Smooth muscle cell (in vitro differentiated cells): ENCODE measurements at regions not wholly inside any gene's neighbourhood (a gene's known extent, or its start where the extent isn't known, plus 50 kb on each side); places are given as distances from the start of the nearest gene placed in this dataset.

Experiments
- DNase-seq: peaks from one replicate; lab custom pipeline; 2025; ENCODE audit not compliant: unreplicated experiment; lab: John Stamatoyannopoulos, UW
- H2AFZ ChIP-seq: fragments of 200-600 bp; sonication (generic); 2 replicates; pipeline ENCODE4 v1.6.0; 2016; ENCODE audit warnings: antibody characterized with exemption, low read depth, mild to moderate bottlenecking
- H3F3A ChIP-seq: fragments of 200-600 bp; sonication (generic); 2 replicates; pipeline ENCODE4 v1.6.0; 2017; ENCODE audit warnings: antibody characterized with exemption, low read depth
- H3K27ac ChIP-seq: fragments of 200-600 bp; sonication (generic); 2 replicates; pipeline ENCODE4 v1.5.1; 2016; ENCODE audit warnings: low read depth, mild to moderate bottlenecking
- H3K27me3 ChIP-seq: fragments of 200-600 bp; sonication (generic); 2 replicates; pipeline ENCODE4 v1.6.1; 2016; ENCODE audit warnings: low read depth, mild to moderate bottlenecking
- H3K36me3 ChIP-seq: fragments of 200-600 bp; sonication (generic); 2 replicates; pipeline ENCODE4 v1.5.1; 2016; ENCODE audit warnings: low read depth
- H3K4me1 ChIP-seq: fragments of 200-600 bp; sonication (generic); 2 replicates; pipeline ENCODE4 v1.5.1; 2016; ENCODE audit warnings: low read depth
- H3K4me2 ChIP-seq: fragments of 200-600 bp; sonication (generic); 2 replicates; pipeline ENCODE4 v1.6.0; 2016; ENCODE audit warnings: mild to moderate bottlenecking
- H3K4me3 ChIP-seq: fragments of 200-600 bp; sonication (generic); 2 replicates; pipeline ENCODE4 v1.5.1; 2016; ENCODE audit warnings: mild to moderate bottlenecking
- H3K79me2 ChIP-seq: fragments of 200-600 bp; sonication (generic); 2 replicates; pipeline ENCODE4 v1.6.0; 2016; ENCODE audit warnings: low read depth, mild to moderate bottlenecking
- H3K9ac ChIP-seq: fragments of 200-600 bp; sonication (generic); 2 replicates; pipeline ENCODE4 v1.6.0; 2016; ENCODE audit warnings: low read depth
- H3K9me3 ChIP-seq: fragments of 200-600 bp; sonication (generic); replicated peaks from 2 replicates; pipeline ENCODE4 v1.5.1; 2016; ENCODE audit warnings: low read depth
- H4K20me1 ChIP-seq: fragments of 200-600 bp; sonication (generic); 2 replicates; pipeline ENCODE4 v1.6.0; 2016; ENCODE audit warnings: low read depth
- CTCF ChIP-seq: fragments of 200-600 bp; sonication (generic); IDR thresholded peaks from 2 replicates; pipeline ENCODE4 v1.5.1; 2017; ENCODE audit warnings: borderline replicate concordance, mild to moderate bottlenecking, antibody characterized with exemption; ENCODE audit not compliant: insufficient read depth, poor library complexity, severe bottlenecking
- WGBS: methylation state at CpG from one replicate; pipeline ENCODE4 v1.1.7; 2016; ENCODE audit warnings: low lambda C conversion rate; 5-methylcytosine and 5-hydroxymethylcytosine counted together

- no peak for TF ChIP-seq CTCF
- Histone ChIP-seq H3K27ac (no peak overlapping the region), H3K36me3 (no peaks in the 10 kb centered on the region), H3K4me3 (no peak overlapping the region), H3K4me2 (peak overlapping the region; percentile 82), H3F3A (no peaks in the 10 kb centered on the region), H3K9ac (no peak overlapping the region), H3K79me2 (no peaks in the 10 kb centered on the region), H3K27me3 (no peaks in the 10 kb centered on the region), H3K9me3 (no peaks in the 10 kb centered on the region), H4K20me1 (no peaks in the 10 kb centered on the region), H3K4me1 (no peaks in the 10 kb centered on the region), H2AFZ (no peak overlapping the region)
- no peak for DNase-seq
- WGBS = 79% methylated on average over 3 of the region's 3 CpGs
Observed at GRCh38 chr12:98456041-98456440, 59.3 kb upstream of the TMPO start.

- no peak for TF ChIP-seq CTCF
- 20% methylated on average over 46 of the region's 50 CpGs for WGBS
- H3K9me3 ChIP-seq = no peaks in the 10 kb centered on the region
- H3F3A ChIP-seq = no peaks in the 10 kb centered on the region
- H3K4me3 ChIP-seq = peak overlapping the region; percentile 47
- H3K79me2 ChIP-seq = no peaks in the 10 kb centered on the region
- H2AFZ ChIP-seq = peak overlapping the region; percentile 78
- H3K27me3 ChIP-seq = no peaks in the 10 kb centered on the region
- no peaks in the 10 kb centered on the region for H4K20me1 ChIP-seq
- H3K4me1 ChIP-seq = no peaks in the 10 kb centered on the region
- peak overlapping the region; percentile 50 for H3K9ac ChIP-seq
- no peaks in the 10 kb centered on the region for H3K36me3 ChIP-seq
- peak overlapping the region; percentile 33 for H3K27ac ChIP-seq
- peak; percentile 22 for DNase-seq
- peak overlapping the region; percentile 82 for H3K4me2 ChIP-seq
Observed at GRCh38 chr12:98456576-98457573, 58.5 kb upstream of the TMPO start.

DNA sequence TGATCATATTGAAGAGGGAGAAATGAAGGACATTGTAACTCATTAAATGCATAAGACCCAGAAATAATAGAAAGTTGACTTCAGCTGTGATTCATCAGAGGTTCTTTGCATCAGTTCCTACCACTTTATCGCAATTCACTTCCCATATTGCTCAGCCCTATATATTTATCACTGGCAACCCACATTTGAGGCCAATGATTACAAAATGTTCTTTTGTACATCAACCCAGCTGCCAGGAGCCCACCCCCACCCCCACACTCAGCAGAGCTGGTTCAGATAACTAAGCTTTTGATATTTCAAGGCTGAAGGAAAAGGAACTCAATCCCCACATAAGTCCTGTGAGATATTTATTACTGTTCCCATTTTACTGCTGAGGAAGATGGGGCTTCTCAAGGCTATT is 51.2 kb upstream of the TMPO start:
- Histone ChIP-seq H3K4me2 (peak overlapping the region; percentile 62), H2AFZ (no peak overlapping the region)
- no peak for DNase-seq

More for the DNA sequence above, 51.2 kb upstream of the TMPO start:
- H3K27ac ChIP-seq = peak overlapping the region; percentile 49
- H3K79me2 ChIP-seq = no peaks in the 10 kb centered on the region
- TF ChIP-seq CTCF = no peak
- H3K4me3 ChIP-seq = no peak overlapping the region
- H3K36me3 ChIP-seq = no peaks in the 10 kb centered on the region
- H3K9me3 ChIP-seq = no peaks in the 10 kb centered on the region
- 25% methylated on average over 1 of the region's 1 CpG for WGBS
- no peaks in the 10 kb centered on the region for H4K20me1 ChIP-seq
- no peaks in the 10 kb centered on the region for H3F3A ChIP-seq
- H3K27me3 ChIP-seq = no peaks in the 10 kb centered on the region
- H3K9ac ChIP-seq = no peak overlapping the region
- peaks cover 3% of the 10 kb centered on the region for H3K4me1 ChIP-seq
